Neutrophil (primary cell): ENCODE measurements at regions not wholly inside any gene's neighbourhood (a gene's known extent, or its start where the extent isn't known, plus 50 kb on each side); places are given as distances from the start of the nearest gene placed in this dataset.
A peak's percentile ranks its signal among the peaks of the same experiment; 100 is the strongest.

ENCODE experiments used
- H3K27ac ChIP-seq: fragments of 200-600 bp; sonication (generic); 2 replicates; pipeline ENCODE4 v1.5.1; 2016; ENCODE audit warnings: mild to moderate bottlenecking, moderate library complexity
- H3K27me3 ChIP-seq: fragments of 200-600 bp; sonication (generic); 2 replicates; pipeline ENCODE4 v1.6.0; 2016; ENCODE audit warnings: mild to moderate bottlenecking
- H3K36me3 ChIP-seq: fragments of 200-600 bp; sonication (generic); 2 replicates; pipeline ENCODE4 v1.5.1; 2017
- H3K4me1 ChIP-seq, 2 experiments: fragments of 200-600 bp in 1 of 2; sonication (generic) in 1 of 2; 1 replicate in 1 of 2; 2 replicates in 1 of 2; pipeline versions ENCODE4 v1.5.1 to v1.6.1; 2013 to 2016; ENCODE audit warnings: low read depth in 1 of 2, low read length in 1 of 2, mild to moderate bottlenecking in 1 of 2, moderate library complexity in 1 of 2; ENCODE audit not compliant: control insufficient read depth in 1 of 2, insufficient read depth in 1 of 2
- H3K4me3 ChIP-seq, 2 experiments: fragments of 200-600 bp in 1 of 2; sonication (generic) in 1 of 2; 1 replicate in 1 of 2; 2 replicates in 1 of 2; pipeline ENCODE4 v1.5.1; 2013 to 2016; ENCODE audit warnings: low read depth in 1 of 2, low read length in 1 of 2, mild to moderate bottlenecking in 1 of 2, moderate library complexity in 1 of 2
- H3K9me3 ChIP-seq: fragments of 200-600 bp; sonication (generic); 2 replicates; pipeline ENCODE4 v1.5.1; 2016
- CTCF ChIP-seq: fragments of 200-600 bp; sonication (generic); IDR thresholded peaks from 2 replicates; pipeline ENCODE4 v1.5.1; 2016; ENCODE audit warnings: antibody characterized with exemption

DNA sequence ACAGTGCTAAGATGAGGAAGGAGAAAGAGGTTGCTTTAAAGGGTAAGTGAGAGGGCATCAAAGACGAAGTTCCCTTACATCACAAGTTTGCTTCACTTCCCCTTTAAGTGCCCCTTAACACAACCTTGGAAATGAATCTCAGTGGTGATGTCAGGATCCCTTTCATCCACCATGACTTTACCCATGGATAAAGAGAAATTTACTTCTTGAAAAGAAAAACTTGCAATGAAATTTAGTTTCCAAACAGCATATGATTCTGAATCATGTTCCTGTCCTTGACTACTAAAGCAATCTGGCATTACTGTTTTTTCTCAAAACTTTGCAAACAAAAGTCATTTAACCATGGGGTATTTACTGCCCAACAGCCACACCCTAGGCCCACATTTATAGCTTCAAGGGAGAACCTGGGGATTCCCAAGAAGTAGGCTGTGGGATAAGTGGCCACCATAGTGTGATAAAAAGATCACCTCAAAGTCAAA, 135.9 kb downstream of the ITGB8 start:
- peak overlapping the region; percentile 84 for H3K27ac ChIP-seq
- H3K4me3 ChIP-seq = no peak overlapping the region
- H3K36me3 ChIP-seq = no peaks in the 10 kb centered on the region
- no peak for TF ChIP-seq CTCF
- H3K4me1 ChIP-seq = peaks cover 0 to 43% of the 10 kb centered on the region in 2 experiments
- no peaks in the 10 kb centered on the region for H3K9me3 ChIP-seq
- no peaks in the 10 kb centered on the region for H3K27me3 ChIP-seq

DNA sequence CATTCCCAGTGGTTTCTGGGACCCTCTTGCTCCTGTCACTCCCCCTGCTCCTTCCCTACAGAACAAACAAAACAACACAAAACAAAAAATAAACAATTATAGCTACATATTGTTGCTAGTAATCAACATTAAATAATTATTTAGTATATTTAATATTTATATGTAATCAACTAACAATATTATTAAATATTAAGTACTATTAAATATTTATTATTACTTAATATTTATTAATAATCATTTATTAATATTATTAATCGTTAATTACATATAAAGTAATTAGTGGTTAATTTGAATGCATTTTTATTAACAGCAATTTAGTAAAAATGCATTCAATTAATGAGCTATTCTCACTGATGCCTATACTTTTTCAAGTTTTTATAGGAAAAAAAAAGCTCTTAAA, 139.4 kb downstream of the ITGB8 start:
- H3K4me1 ChIP-seq = peaks cover 0 to 43% of the 10 kb centered on the region in 2 experiments
- H3K27ac ChIP-seq = peak overlapping the region; percentile 78
- no peaks in the 10 kb centered on the region for H3K9me3 ChIP-seq
- no peaks in the 10 kb centered on the region for H3K36me3 ChIP-seq
- H3K4me3 ChIP-seq = no peak overlapping the region
- TF ChIP-seq CTCF = no peak
- H3K27me3 ChIP-seq = no peaks in the 10 kb centered on the region

DNA sequence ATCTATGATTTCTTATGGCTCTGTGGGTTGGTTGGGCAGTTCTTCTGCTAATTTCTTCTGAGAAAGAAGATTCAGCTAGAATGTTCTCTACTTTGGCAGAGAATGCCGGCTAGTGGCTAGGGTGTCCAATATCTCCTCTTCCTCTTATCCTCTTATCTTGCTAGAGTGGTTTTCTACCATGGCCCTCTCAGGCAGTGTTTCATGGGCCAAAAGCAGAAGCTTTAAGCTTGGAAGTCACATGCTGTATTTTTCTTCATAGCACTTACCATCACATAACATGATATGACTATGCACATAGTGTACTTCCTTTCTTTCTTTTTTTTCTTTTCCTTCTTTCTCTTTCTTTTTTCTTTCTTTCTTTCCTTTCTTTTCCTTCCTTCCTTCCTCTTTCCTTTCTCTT, 140.0 kb downstream of the ITGB8 start:
- TF ChIP-seq CTCF = no peak
- Histone ChIP-seq H3K36me3 (no peaks in the 10 kb centered on the region), H3K4me3 (no peak overlapping the region), H3K27ac (peak overlapping the region; percentile 78), H3K4me1 (peaks cover 0 to 43% of the 10 kb centered on the region in 2 experiments), H3K27me3 (no peaks in the 10 kb centered on the region), H3K9me3 (no peaks in the 10 kb centered on the region)

DNA sequence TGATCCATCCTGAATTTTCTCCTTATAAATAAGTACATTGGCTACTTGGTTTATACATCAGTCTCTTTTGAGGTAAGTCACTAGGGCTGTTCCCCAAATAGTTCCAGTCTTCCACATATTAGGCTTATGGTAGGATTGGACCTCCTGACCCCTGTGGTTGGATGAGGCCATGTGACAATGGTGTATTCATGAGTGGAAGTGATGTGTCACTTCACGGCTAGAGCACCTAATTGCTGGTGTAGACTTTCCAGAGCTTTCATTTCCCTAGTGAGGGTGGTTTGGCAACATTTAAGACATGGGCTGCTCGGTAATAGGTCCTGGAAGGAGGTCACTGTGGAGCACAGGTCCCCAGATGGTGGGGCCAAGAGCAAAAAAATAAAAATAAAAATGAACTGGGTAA, 141.2 kb upstream of the ABCB5 start:
- TF ChIP-seq CTCF = no peak
- Histone ChIP-seq H3K36me3 (no peaks in the 10 kb centered on the region), H3K27ac (no peak overlapping the region), H3K9me3 (no peaks in the 10 kb centered on the region), H3K27me3 (no peaks in the 10 kb centered on the region), H3K4me3 (no peak overlapping the region), H3K4me1 (peaks cover 0 to 30% of the 10 kb centered on the region in 2 experiments)

DNA sequence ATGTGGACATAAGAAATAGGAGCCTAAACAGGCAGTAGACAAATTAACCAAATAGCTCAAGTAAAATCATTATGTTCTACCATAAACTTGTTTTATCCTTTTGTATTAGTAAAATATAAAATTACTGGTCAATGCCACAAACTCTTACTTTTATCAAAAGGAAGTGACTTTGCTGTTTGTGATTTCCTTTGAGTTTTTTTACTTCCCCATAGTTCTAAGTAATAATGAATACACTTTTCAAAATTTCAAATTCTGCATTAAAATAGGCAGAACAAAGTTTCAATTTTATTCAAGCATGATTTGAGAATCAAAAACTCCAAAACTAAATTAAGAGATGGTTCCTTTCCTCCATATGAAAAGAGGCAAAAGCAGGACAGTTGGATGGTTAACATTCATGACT, 139.7 kb upstream of the ABCB5 start:
- Histone ChIP-seq H3K4me3 (no peak overlapping the region), H3K27me3 (no peaks in the 10 kb centered on the region), H3K4me1 (peaks cover 0 to 26% of the 10 kb centered on the region in 2 experiments), H3K36me3 (no peaks in the 10 kb centered on the region), H3K27ac (peak overlapping the region; percentile 59), H3K9me3 (no peaks in the 10 kb centered on the region)
- TF ChIP-seq CTCF = no peak

DNA sequence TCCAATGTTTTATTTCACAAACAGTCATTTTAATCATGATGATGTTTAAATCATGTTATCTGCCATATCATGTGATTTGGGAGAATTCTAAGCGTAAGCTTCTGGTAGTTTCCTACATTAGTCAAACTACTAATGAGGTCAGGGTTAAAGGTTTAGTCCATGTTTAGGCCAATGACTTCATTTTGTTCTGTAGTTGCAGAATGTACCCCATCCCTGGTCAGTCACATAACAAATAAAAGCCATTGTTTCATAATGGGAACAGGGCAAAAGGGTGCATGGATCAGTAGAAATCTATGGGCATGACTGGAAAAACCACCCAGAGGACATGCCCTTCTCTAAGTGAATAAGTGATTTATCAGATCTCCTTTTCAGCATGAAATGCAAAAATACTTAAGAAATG, 138.4 kb upstream of the ABCB5 start:
- TF ChIP-seq CTCF = no peak
- Histone ChIP-seq H3K36me3 (no peaks in the 10 kb centered on the region), H3K27ac (no peak overlapping the region), H3K9me3 (no peaks in the 10 kb centered on the region), H3K4me1 (peaks cover 0 to 21% of the 10 kb centered on the region in 2 experiments), H3K27me3 (no peaks in the 10 kb centered on the region), H3K4me3 (no peak overlapping the region)
